GM12873 (cell line): ENCODE measurements at regions not wholly inside any gene's neighbourhood (a gene's known extent, or its start where the extent isn't known, plus 50 kb on each side); places are given as distances from the start of the nearest gene placed in this dataset.

Experiments
- TF ChIP-seq, protein P1 (sequence below): IDR thresholded peaks from 2 replicates; pipeline ENCODE4 v1.5.1; 2012; ENCODE audit warnings: low read depth, mild to moderate bottlenecking, moderate library complexity, low read length, control low read depth; ENCODE audit not compliant: insufficient read depth; ENCODE audit errors: missing control alignments

DNA sequence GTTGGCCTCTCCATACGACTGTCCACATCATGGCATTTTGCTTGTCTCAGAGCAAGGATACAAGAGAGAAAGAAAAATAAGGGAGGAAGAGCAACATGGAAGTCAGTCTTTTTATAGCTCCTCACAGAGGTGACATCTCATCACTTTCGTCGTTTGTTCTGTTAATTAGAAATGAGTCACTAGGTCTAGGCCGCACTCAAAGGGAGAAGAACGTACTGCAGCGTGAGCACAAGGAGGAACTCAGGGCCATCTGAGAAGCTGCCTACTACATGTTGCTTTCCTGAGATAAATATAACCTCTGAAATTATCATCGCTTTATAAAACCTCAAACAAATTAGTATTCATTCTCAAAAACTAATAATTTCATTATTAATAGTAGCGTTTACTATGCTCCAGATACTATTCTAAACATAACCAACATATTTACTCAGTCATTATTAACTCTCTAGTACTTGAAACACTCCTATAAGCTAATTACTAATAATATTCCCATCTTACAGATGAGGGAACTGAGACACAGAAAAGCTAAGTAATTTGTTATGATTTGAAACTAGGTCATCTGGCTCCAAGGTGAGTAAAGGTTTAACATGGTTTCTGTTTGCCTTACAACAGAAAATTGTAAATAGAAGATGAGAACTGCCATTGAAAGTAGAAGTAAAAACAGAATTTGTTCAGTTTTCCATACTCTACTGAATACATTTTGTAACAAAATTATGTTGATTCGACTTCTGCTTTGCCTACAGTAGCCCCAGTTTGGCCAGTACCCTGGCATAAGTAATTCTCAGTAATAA is 213.2 kb upstream of the UGT8 start:
- TF ChIP-seq, protein P1, sequence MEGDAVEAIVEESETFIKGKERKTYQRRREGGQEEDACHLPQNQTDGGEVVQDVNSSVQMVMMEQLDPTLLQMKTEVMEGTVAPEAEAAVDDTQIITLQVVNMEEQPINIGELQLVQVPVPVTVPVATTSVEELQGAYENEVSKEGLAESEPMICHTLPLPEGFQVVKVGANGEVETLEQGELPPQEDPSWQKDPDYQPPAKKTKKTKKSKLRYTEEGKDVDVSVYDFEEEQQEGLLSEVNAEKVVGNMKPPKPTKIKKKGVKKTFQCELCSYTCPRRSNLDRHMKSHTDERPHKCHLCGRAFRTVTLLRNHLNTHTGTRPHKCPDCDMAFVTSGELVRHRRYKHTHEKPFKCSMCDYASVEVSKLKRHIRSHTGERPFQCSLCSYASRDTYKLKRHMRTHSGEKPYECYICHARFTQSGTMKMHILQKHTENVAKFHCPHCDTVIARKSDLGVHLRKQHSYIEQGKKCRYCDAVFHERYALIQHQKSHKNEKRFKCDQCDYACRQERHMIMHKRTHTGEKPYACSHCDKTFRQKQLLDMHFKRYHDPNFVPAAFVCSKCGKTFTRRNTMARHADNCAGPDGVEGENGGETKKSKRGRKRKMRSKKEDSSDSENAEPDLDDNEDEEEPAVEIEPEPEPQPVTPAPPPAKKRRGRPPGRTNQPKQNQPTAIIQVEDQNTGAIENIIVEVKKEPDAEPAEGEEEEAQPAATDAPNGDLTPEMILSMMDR, result no peak

DNA sequence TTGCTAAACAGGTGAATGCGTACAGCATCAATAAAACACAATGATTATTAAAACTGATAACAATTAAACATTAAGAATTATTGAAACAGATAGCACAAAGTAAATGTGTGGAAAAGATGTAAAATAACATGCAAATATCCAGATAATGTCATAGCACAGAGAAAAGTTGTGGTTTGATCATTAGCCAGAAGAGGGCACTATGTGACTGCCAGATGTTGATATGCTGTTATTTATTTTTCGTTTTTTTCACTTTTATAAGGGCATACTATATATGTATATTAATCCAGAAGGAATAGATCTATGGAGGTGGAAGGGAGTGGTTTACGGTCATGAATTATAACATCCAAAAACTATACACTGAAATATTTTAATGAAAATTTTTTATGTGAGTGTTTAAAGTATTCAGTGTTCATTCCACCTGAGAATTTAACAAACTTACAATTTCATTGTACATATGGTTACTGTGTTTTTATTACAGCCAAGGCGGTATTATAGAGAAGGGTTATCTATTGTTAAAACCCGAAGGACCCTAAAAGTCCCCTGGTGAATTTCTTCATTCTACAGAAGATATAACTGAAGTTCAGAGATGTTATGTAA is 211.9 kb upstream of the UGT8 start:
- TF ChIP-seq, protein P1, result peak; percentile 64

DNA sequence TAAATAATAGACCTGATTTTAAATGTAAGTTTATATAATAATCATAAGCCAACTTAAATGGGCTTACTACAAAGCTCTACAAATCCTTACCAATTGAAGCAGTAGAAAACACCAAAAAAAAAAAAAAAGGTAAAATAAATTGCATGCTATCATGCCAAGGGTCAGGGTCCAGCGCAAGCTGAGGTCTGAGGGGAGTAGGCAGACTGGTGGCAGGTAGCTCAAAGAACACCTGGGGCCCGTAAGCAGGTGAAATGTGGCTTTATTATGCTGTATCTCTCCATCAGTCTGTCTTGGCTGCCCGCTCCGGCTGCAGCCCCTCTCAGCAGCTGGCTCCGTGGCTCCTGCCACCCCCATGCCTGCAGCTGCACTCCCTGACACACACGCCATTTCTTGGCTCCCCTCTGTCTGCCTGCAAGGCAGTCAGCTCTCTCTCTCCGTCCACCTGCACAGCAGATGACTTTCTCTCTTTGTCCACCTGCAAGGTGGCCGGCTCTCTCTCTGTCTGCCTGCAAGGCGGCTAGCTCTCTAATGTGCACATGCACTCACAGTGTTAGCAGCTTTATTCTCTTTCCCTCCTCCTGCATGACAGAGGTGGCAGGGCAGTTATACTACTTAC is 209.4 kb upstream of the UGT8 start:
- TF ChIP-seq, protein P1, result no peak

DNA sequence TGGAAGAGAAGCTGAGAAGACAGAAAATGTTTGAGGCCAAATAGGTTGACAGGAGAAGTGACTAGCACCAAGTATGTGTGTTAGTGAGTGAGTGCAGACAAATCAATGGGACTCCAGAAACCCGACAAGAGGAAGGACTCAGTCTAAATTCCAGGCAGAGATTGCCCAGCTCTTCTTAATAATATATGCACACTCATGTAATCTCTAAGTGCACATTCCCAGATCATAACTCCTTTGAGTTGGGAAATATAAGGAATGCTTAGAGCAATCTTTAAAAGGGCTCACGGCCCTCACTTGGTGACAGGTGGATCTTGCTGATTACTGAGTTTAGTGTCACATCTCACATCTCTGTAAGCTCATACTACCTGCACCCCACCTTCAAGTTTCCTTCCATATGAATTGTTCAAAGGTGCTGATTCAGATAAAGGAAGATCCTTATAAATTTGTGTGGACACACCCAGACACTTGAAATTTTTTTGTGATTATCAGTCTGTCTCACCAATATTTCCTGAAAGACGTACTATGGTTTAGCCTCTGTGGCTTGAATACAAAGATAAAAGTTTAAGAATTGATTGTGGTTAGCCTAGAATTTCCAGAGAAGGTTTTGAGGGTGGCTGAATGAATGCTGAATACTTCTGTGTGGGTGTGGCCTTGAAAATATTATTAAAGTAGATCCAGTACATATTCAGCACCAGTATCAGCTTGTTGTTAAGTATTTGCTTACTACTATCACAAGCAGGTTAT is 205.1 kb upstream of the UGT8 start:
- TF ChIP-seq, protein P1, result no peak

DNA sequence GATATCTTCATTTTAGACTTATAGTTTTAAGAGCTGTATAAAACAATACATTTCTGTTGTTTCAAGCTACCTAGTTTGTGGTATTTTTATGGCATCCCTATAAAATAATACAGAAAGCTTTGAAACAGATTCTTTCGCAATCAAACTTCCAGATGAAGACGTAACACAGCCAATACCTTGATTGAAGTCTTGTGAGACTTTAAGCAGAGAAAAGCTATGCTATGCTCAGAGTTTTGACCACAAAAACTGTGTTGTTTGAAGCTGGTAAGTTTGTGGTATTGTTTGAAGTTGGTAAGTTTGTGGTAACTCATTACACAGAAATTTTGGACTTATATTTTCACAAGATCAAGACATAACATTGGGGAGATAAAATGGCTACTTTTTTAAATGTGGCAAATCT is 201.8 kb upstream of the UGT8 start:
- TF ChIP-seq, protein P1, result no peak

DNA sequence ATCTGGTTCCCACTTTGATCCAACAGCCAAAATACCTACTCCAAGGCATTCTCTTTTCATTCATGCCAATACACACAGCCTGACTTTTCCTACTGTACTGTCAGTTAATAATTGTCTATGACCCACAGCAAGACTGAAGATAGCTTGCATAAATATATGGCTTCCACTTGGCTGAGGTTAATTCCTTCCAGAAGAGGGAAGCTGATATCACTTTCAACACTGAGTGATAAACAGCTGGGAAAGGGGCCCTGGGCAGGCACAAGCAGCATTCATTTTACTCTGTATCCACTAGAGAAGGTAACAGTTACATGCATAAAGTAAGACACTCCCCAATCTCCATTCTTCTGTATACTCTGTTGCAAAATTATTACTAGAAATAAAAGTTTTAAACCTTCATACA is 200.2 kb upstream of the UGT8 start:
- TF ChIP-seq, protein P1, result no peak

DNA sequence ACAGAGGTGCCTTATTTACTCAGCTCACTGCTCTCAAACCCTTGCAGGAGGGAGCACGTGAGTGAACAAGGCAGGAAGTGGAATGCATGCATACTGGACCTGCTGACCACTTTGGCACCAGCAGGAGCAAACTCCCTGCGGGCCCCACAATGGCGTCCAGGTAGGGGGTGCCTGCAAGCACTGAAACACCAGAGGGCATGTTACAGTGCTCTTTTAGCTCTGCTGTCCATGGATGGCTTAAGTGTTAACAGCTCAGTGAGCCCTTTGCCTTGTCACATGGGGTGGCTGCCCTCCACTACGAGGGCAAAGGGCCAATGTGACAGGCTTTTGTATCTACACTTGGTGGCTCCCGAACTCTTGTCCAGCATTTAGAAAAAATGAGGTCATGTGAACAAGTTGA is 199.5 kb upstream of the UGT8 start:
- TF ChIP-seq, protein P1, result no peak
